GM12892 (cell line): ENCODE measurements at regions not wholly inside any gene's neighbourhood (a gene's known extent, or its start where the extent isn't known, plus 50 kb on each side); places are given as distances from the start of the nearest gene placed in this dataset.
"Not testable (repeated sequence)": the region's sequence is repeated elsewhere in the genome, so short reads cannot be mapped to it uniquely, and the experiment has no call there.

Experiments used
- DNase-seq: peaks from one replicate; pipeline ENCODE4 v3.0.0; 2011; ENCODE audit not compliant: insufficient read length
- FAIRE-seq: peaks from 2 replicates; lab custom pipeline; 2011; peaks lifted over from hg19 to GRCh38; lab: Jason Lieb, UNC
- POLR2A ChIP-seq: IDR thresholded peaks from 2 replicates; pipeline ENCODE4 v1.6.1; 2011; ENCODE audit warnings: low read depth, low read length, control low read depth
- POLR2AphosphoS5 ChIP-seq: IDR thresholded peaks from 2 replicates; pipeline ENCODE4 v1.6.1; 2011; ENCODE audit warnings: low read depth, low read length, control low read depth
- TAF1 ChIP-seq: IDR thresholded peaks from 2 replicates; pipeline ENCODE4 v1.6.1; 2011; ENCODE audit warnings: low read depth, mild to moderate bottlenecking, control low read depth, low read length, borderline replicate concordance

DNA sequence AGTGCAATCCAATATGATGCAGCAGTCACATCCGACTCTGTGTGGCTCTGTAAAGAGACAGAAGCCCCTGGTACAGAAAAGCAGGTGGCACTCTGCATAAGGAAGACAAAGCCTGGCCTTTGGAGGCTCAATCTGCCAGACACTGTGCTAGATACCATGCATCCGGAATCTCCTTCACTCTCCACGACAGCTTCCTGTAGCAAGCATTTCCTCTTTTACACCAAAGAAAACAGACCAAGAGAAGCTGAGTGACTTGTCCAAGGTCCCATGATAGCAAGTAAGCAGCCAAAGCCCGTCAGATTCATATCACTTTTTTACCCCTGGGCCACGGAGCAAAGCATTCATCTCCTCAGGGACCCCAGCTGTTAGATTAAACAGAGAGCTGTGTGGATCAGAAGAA is 64.2 kb upstream of the SMIM23 start:
- no peak for DNase-seq
- FAIRE-seq: no peak
- no peak for TF ChIP-seq POLR2A
- TF ChIP-seq POLR2AphosphoS5: no peak
- no peak for TF ChIP-seq TAF1

DNA sequence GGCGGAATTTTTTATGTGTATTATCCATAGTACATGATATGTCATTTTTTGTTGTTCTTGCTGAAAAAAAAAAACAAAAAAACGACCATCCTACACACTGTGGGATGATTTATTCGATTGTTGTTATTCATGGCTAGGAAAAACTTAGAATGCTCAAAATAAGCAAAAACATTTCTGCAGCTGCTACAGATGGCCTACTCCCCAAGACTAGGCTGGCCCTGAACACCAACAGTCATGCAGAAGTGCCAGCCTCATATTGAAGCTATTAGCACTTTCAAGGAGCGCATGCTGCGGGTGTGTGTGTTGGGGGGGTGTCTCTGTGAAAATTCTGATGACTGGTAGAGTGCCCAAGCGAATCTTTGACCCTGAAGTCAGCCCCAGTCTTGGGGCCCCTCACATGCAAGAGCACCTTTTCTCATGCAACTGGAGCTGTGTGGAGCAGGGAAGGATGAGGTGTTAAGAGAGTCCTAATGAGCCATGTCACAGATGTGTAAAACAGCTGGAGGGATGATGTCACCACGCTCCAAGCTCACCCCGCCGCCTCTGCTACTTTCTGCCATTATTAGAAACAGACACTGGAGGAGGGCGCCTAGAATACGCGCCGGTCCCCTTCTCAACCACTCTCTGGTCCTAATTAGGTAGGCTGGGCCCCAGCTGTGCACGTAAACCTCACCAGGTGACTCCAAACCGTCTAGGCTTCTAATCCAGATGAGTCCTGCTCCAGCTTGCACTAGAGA is 61.0 kb upstream of the SMIM23 start:
- TF ChIP-seq TAF1 (no peak), POLR2AphosphoS5 (no peak), POLR2A (no peak)
- FAIRE-seq (no peak), DNase-seq (no peak)

DNA sequence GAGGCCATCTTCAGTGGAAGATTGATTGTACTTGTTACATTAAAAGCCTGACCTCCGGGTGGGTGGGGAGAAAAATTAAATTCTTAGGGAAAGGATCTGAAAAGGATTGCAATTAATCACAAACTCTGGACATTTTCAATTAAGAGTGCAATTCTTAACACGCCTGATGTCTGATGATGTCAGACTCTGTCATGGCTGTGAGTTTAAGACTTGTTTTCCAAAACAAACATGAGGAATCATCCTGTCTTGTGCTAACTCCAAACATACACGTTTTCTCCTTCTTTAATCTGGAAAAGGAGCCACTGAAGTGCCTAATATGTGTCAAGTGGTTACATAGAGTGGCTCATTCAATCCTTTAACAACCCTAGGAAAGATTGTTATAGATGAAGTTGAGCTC is 60.4 kb upstream of the SMIM23 start:
- FAIRE-seq (no peak), DNase-seq (no peak)
- TF ChIP-seq TAF1 (no peak), POLR2AphosphoS5 (no peak), POLR2A (no peak)

DNA sequence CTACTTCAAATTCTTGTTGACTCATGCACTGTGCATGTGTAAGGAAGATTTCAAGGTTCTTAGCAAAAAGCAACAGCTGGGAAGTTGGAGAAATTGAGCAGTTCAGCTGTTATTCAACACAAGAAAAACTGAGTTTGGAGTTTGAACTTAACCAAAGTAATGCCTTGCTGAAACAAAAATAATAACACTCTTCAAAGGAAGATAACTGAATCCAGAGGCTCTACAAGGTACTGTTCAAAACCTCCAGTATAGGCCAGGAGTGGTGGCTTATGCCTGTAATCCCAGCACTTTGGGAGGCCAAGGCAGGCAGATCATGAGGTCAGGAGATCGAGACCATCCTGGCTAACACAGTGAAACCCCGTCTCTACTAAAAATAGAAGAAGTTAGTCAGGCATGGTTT is 58.8 kb upstream of the SMIM23 start:
- not testable (repeated sequence) for DNase-seq, FAIRE-seq

DNA sequence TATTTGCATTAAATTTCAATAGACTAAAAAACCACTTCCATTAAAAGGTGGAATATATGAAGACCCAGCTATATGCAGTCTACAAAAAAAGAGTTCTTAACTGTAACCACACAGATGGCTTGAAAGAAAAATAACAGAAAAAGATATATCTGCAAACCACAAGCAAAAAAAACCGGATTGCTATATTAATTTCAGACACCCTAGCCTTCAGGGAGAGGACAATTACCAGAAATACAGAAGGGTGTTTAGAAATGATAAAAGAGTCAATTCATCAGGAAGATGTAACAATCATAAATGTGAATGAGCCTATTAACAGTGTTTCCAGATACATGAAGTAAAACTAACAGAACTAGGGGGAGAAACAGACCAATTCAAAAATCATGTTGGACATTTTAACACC is 56.9 kb upstream of the SMIM23 start:
- FAIRE-seq (no peak), DNase-seq (no peak)
- TF ChIP-seq TAF1: no peak
- TF ChIP-seq POLR2AphosphoS5: no peak
- no peak for TF ChIP-seq POLR2A
